ENCODE measurements at regions not wholly inside any gene's neighbourhood (a gene's known extent, or its start where the extent isn't known, plus 50 kb on each side); places are given as distances from the start of the nearest gene placed in this dataset.

DNA sequence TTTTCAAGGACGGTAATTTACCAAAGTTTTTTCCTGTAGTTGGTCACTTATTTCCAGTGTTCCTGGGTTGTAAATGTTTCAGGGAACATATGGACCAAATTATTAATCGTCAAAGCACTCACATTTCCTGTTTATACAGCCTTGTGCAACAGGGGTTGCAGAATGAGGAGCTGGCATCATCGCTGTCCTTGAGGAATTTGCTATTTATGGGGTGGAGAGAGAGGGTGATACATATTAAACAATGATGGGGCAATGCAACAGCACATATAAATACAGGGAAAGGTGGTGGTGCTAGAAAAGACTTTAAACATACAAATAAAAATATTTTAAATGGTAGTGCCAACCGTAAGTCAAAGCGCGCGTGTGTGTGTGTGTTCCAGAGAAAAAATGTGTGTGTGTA is 369.8 kb downstream of the NPHP4 start:
- no peak overlapping the region for H3K27ac ChIP-seq (ENCODE audit: low read length in 2 of 2)
- H3K9ac ChIP-seq (ENCODE audit: low read length), result no peak overlapping the region
- no peaks in the 10 kb centered on the region for H3K36me3 ChIP-seq (replicated peaks in 1 of 2; ENCODE audit: control extremely low read depth in 1 of 2, control insufficient read depth in 1 of 2, extremely low read depth in 1 of 2, insufficient read depth in 2 of 2, low read length in 1 of 2)
- no peak overlapping the region for H2AFZ ChIP-seq (ENCODE audit: insufficient read depth, low read depth, low read length, poor library complexity, severe bottlenecking)
- ATAC-seq (ENCODE audit: low read depth), result no peak
- no CpG with 5 or more reads among the region's 7 CpGs for WGBS (ENCODE audit: insufficient coverage)
- Mint-ChIP-seq H3K27me3 (peaks cover 14% of the 10 kb centered on the region), H3K9me3 (ENCODE audit: insufficient read depth) (no peaks in the 10 kb centered on the region), H3K4me1 (no peaks in the 10 kb centered on the region), H3K4me3 (no peak overlapping the region), H3K27ac (no peak overlapping the region)
- no peaks in the 10 kb centered on the region for H3K4me1 ChIP-seq (ENCODE audit: control insufficient read depth in 2 of 2, insufficient read depth in 2 of 2, low read length in 2 of 2)
- no peak overlapping the region for H3K4me2 ChIP-seq (replicated peaks; ENCODE audit: low read depth, low read length, poor library complexity, severe bottlenecking)
- H3K9me3 ChIP-seq (ENCODE audit: control extremely low read depth in 1 of 3, control insufficient read depth in 2 of 3, insufficient read depth in 1 of 3, low read length in 2 of 3), result peaks cover 0 to 3% (median 0%) of the 10 kb centered on the region in 3 donors
- ChIA-PET POLR2A (no interaction called here), CTCF (no interaction called here)
- TF ChIP-seq, protein P1, sequence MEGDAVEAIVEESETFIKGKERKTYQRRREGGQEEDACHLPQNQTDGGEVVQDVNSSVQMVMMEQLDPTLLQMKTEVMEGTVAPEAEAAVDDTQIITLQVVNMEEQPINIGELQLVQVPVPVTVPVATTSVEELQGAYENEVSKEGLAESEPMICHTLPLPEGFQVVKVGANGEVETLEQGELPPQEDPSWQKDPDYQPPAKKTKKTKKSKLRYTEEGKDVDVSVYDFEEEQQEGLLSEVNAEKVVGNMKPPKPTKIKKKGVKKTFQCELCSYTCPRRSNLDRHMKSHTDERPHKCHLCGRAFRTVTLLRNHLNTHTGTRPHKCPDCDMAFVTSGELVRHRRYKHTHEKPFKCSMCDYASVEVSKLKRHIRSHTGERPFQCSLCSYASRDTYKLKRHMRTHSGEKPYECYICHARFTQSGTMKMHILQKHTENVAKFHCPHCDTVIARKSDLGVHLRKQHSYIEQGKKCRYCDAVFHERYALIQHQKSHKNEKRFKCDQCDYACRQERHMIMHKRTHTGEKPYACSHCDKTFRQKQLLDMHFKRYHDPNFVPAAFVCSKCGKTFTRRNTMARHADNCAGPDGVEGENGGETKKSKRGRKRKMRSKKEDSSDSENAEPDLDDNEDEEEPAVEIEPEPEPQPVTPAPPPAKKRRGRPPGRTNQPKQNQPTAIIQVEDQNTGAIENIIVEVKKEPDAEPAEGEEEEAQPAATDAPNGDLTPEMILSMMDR (IDR thresholded peaks at IDR 0.05), result no peak
- no peak for DNase-seq
- intact Hi-C loops (cut with micrococcal nuclease), result no loop called here
- no peaks in the 10 kb centered on the region for H4K20me1 ChIP-seq (ENCODE audit: control insufficient read depth, insufficient read depth, low read length, poor library complexity, severe bottlenecking)
- H3K79me2 ChIP-seq (ENCODE audit: control insufficient read depth, insufficient read depth, low read length), result no peaks in the 10 kb centered on the region
- H3K4me3 ChIP-seq (ENCODE audit: control extremely low read depth in 1 of 5, extremely low read depth in 1 of 5, insufficient read depth in 1 of 5, low read depth in 2 of 5, low read length in 4 of 5), result no peak overlapping the region
- no peaks in the 10 kb centered on the region for H3K27me3 ChIP-seq (replicated peaks in 1 of 4; ENCODE audit: control extremely low read depth in 1 of 4, control insufficient read depth in 3 of 4, insufficient read depth in 4 of 4, low read length in 3 of 4)

DNA sequence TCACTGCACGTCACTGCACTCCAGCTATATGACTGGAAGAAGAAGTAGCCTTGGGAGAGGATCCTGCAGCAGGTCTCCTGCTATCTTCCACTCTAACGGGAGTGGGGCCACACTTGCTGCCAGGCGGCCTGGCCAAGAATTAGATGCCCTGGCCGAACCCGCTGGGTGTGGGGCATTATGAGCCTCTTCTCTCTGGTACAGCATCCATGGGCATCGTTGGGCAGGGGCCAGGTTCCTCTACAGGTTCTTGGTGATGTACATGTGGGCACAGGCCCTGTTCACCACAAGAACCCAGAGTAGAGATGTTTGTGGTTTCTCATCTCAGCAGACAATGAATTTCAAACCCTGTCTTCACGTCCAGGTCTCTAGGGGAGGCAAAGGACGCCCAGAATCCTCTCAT is 370.5 kb downstream of the NPHP4 start:
- H3K9me3 ChIP-seq (ENCODE audit: control extremely low read depth in 1 of 3, control insufficient read depth in 2 of 3, insufficient read depth in 1 of 3, low read length in 2 of 3), result peaks cover 0 to 3% (median 0%) of the 10 kb centered on the region in 3 donors
- H3K4me3 ChIP-seq (ENCODE audit: control extremely low read depth in 1 of 5, extremely low read depth in 1 of 5, insufficient read depth in 1 of 5, low read depth in 2 of 5, low read length in 4 of 5), result no peak overlapping the region
- POLR2A ChIA-PET, result no interaction called here
- H3K27me3 ChIP-seq (replicated peaks in 1 of 4; ENCODE audit: control extremely low read depth in 1 of 4, control insufficient read depth in 3 of 4, insufficient read depth in 4 of 4, low read length in 3 of 4), result no peaks in the 10 kb centered on the region
- Mint-ChIP-seq H3K4me3 (no peak overlapping the region), H3K4me1 (no peaks in the 10 kb centered on the region), H3K9me3 (ENCODE audit: insufficient read depth) (no peaks in the 10 kb centered on the region), H3K27ac (no peak overlapping the region), H3K27me3 (peaks cover 14% of the 10 kb centered on the region)
- no peaks in the 10 kb centered on the region for H3K79me2 ChIP-seq (ENCODE audit: control insufficient read depth, insufficient read depth, low read length)
- CTCF ChIA-PET, result no interaction called here
- no peaks in the 10 kb centered on the region for H4K20me1 ChIP-seq (ENCODE audit: control insufficient read depth, insufficient read depth, low read length, poor library complexity, severe bottlenecking)
- ATAC-seq (ENCODE audit: low read depth) (no peak), DNase-seq (no peak)
- 86% methylated on average over 8 of the region's 8 CpGs for WGBS (ENCODE audit: insufficient coverage)
- no peak overlapping the region for H3K9ac ChIP-seq (ENCODE audit: low read length)
- no peaks in the 10 kb centered on the region for H3K36me3 ChIP-seq (replicated peaks in 1 of 2; ENCODE audit: control extremely low read depth in 1 of 2, control insufficient read depth in 1 of 2, extremely low read depth in 1 of 2, insufficient read depth in 2 of 2, low read length in 1 of 2)
- H3K4me2 ChIP-seq (replicated peaks; ENCODE audit: low read depth, low read length, poor library complexity, severe bottlenecking), result no peak overlapping the region
- no peak overlapping the region for H2AFZ ChIP-seq (ENCODE audit: insufficient read depth, low read depth, low read length, poor library complexity, severe bottlenecking)
- no peak for TF ChIP-seq EZH2 (IDR thresholded peaks at IDR 0.05; ENCODE audit: borderline replicate concordance, insufficient read depth, low read depth, low read length, poor library complexity, severe bottlenecking)
- TF ChIP-seq, protein P1 (IDR thresholded peaks at IDR 0.05), result no peak
- H3K27ac ChIP-seq (ENCODE audit: low read length in 2 of 2), result no peak overlapping the region
- no peaks in the 10 kb centered on the region for H3K4me1 ChIP-seq (ENCODE audit: control insufficient read depth in 2 of 2, insufficient read depth in 2 of 2, low read length in 2 of 2)
- intact Hi-C loops (cut with micrococcal nuclease), result no loop called here
